ENCODE measurements at regions not wholly inside any gene's neighbourhood (a gene's known extent, or its start where the extent isn't known, plus 50 kb on each side); places are given as distances from the start of the nearest gene placed in this dataset.

- no peak for TF ChIP-seq POLR2AphosphoS5 (IDR thresholded peaks at IDR 0.05; ENCODE audit: low read depth)
- no peak for TF ChIP-seq CTCF (IDR thresholded peaks at IDR 0.05; ENCODE audit: insufficient read depth, low read length)
Measured at GRCh38 chr1:199944986-199945385, 82.5 kb upstream of the NR5A2 start.

Measured in HL-60 (cell line).